Lower lobe of right lung (tissue), 2 donors: ENCODE measurements at regions not wholly inside any gene's neighbourhood (a gene's known extent, or its start where the extent isn't known, plus 50 kb on each side); places are given as distances from the start of the nearest gene placed in this dataset.

Experiments
- ATAC-seq, 2 donors: fragments of 200-7000 bp; cut with Tn5 transposase; one replicate each; pipeline ENCODE4 v1.9.1; 2020 to 2022; ENCODE audit warnings: mild to moderate bottlenecking in 2 of 2, moderate library complexity in 2 of 2
- DNase-seq: peaks from one replicate; pipeline ENCODE4 v3.0.0-alpha.2; 2020
- H3K27ac ChIP-seq: fragments of 200-600 bp; one replicate; pipeline ENCODE4 v1.8.0; 2022
- H3K27me3 ChIP-seq: fragments of 200-600 bp; one replicate; pipeline ENCODE4 v1.8.0; 2022; ENCODE audit warnings: low read depth
- H3K36me3 ChIP-seq: fragments of 200-600 bp; one replicate; pipeline ENCODE4 v1.8.0; 2022; ENCODE audit warnings: mild to moderate bottlenecking
- H3K4me1 ChIP-seq: fragments of 200-600 bp; one replicate; pipeline ENCODE4 v1.8.0; 2022
- H3K4me3 ChIP-seq: fragments of 200-600 bp; one replicate; pipeline ENCODE4 v1.8.0; 2022; ENCODE audit warnings: mild to moderate bottlenecking
- H3K9me3 ChIP-seq: fragments of 200-600 bp; one replicate; pipeline ENCODE4 v1.8.0; 2022
- intact Hi-C: fragments of 100-400 bp; cut with DNase I; formaldehyde crosslinking; loops from one replicate; pipeline ENCODE4 v1.11.0; 2022
- TF ChIP-seq, protein P1 (sequence below): fragments of 200-600 bp; IDR thresholded peaks from one replicate; pipeline ENCODE4 v1.8.0; 2022; ENCODE audit warnings: antibody characterized with exemption, mild to moderate bottlenecking
- donor health status: DM: no; HTN: yes; CAD: no; lungs with severe emphysema.

GRCh38 chr1:112253366-112253765 lies 142.6 kb upstream of the CTTNBP2NL start:
- no peak for DNase-seq
- peaks cover 3% of the 10 kb centered on the region for H3K27me3 ChIP-seq
- intact Hi-C loops, result no loop called here
- H3K36me3 ChIP-seq, result no peaks in the 10 kb centered on the region
- no peak for ATAC-seq
- no peaks in the 10 kb centered on the region for H3K9me3 ChIP-seq
- no peak overlapping the region for H3K4me3 ChIP-seq
- TF ChIP-seq, protein P1, sequence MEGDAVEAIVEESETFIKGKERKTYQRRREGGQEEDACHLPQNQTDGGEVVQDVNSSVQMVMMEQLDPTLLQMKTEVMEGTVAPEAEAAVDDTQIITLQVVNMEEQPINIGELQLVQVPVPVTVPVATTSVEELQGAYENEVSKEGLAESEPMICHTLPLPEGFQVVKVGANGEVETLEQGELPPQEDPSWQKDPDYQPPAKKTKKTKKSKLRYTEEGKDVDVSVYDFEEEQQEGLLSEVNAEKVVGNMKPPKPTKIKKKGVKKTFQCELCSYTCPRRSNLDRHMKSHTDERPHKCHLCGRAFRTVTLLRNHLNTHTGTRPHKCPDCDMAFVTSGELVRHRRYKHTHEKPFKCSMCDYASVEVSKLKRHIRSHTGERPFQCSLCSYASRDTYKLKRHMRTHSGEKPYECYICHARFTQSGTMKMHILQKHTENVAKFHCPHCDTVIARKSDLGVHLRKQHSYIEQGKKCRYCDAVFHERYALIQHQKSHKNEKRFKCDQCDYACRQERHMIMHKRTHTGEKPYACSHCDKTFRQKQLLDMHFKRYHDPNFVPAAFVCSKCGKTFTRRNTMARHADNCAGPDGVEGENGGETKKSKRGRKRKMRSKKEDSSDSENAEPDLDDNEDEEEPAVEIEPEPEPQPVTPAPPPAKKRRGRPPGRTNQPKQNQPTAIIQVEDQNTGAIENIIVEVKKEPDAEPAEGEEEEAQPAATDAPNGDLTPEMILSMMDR, result no peak
- H3K4me1 ChIP-seq, result peaks cover 4% of the 10 kb centered on the region
- H3K27ac ChIP-seq, result no peak overlapping the region

GRCh38 chr1:112255080-112255479 lies 140.9 kb upstream of the CTTNBP2NL start:
- intact Hi-C loops, result no loop called here
- no peak for ATAC-seq

DNA sequence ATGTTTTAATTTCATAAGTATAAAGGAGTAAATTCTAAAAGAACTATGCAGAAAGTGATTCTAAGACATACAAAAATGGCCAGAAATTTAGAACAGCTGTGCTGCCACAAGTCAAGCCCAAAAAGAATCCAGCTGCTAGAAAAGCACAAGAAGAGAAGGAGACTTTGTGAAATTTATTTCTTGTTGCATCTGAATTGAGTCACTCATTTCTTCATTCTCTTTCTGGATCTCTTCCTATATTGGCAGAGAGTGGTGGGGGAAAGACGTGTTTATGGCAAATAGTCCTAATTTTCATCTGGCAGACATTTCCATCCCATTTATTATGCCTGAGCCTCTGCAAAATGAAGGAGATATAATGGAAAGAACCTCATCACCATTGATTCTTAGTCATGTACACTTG lies 139.6 kb upstream of the CTTNBP2NL start:
- Histone ChIP-seq H3K36me3 (no peaks in the 10 kb centered on the region), H3K4me1 (peaks cover 4% of the 10 kb centered on the region), H3K27ac (no peak overlapping the region), H3K9me3 (no peaks in the 10 kb centered on the region), H3K4me3 (no peak overlapping the region), H3K27me3 (no peaks in the 10 kb centered on the region)
- TF ChIP-seq, protein P1, result no peak
- intact Hi-C loops, result no loop called here
- DNase-seq (no peak), ATAC-seq (no peak)

More at GRCh38 chr1:112255080-112255479, 140.9 kb upstream of the CTTNBP2NL start:
- H3K36me3 ChIP-seq, result no peaks in the 10 kb centered on the region
- H3K9me3 ChIP-seq, result no peaks in the 10 kb centered on the region
- no peak overlapping the region for H3K27ac ChIP-seq
- peaks cover 4% of the 10 kb centered on the region for H3K4me1 ChIP-seq
- no peak for DNase-seq
- H3K4me3 ChIP-seq, result no peak overlapping the region
- H3K27me3 ChIP-seq, result peaks cover 3% of the 10 kb centered on the region
- TF ChIP-seq, protein P1, result no peak

- no peak overlapping the region for H3K27ac ChIP-seq
- no peak overlapping the region for H3K4me3 ChIP-seq
- H3K4me1 ChIP-seq, result peaks cover 4% of the 10 kb centered on the region
- DNase-seq (no peak), ATAC-seq (no peak)
- intact Hi-C loops, result no loop called here
- no peaks in the 10 kb centered on the region for H3K9me3 ChIP-seq
- H3K36me3 ChIP-seq, result no peaks in the 10 kb centered on the region
- TF ChIP-seq, protein P1, result no peak
- H3K27me3 ChIP-seq, result no peaks in the 10 kb centered on the region
Observed at GRCh38 chr1:112257043-112257835, 138.8 kb upstream of the CTTNBP2NL start.

- H3K4me1 ChIP-seq, result peaks cover 22% of the 10 kb centered on the region
- TF ChIP-seq, protein P1, result no peak
- H3K4me3 ChIP-seq, result no peak overlapping the region
- ATAC-seq (no peak), DNase-seq (no peak)
- no peaks in the 10 kb centered on the region for H3K27me3 ChIP-seq
- intact Hi-C loops, result no loop called here
- no peaks in the 10 kb centered on the region for H3K9me3 ChIP-seq
- no peaks in the 10 kb centered on the region for H3K36me3 ChIP-seq
- no peak overlapping the region for H3K27ac ChIP-seq
Observed at GRCh38 chr1:112260699-112261098, 135.3 kb upstream of the CTTNBP2NL start.
